ENCODE measurements at regions not wholly inside any gene's neighbourhood (a gene's known extent, or its start where the extent isn't known, plus 50 kb on each side); places are given as distances from the start of the nearest gene placed in this dataset.
"Not testable (repeated sequence)": the region's sequence is repeated elsewhere in the genome, so short reads cannot be mapped to it uniquely, and the experiment has no call there.

GRCh38 chr10:30540276-30540675, 89.3 kb downstream of the LYZL2 start:
- H3K4me1 ChIP-seq (ENCODE audit: insufficient read depth, low read length): peaks cover 8% of the 10 kb centered on the region
- TF ChIP-seq EZH2 (IDR thresholded peaks at IDR 0.05; ENCODE audit: borderline replicate concordance, low read depth, low read length, severe bottlenecking) (no peak), CTCF (IDR thresholded peaks at IDR 0.05; ENCODE audit: borderline replicate concordance, extremely low read depth, low read length, poor library complexity, severe bottlenecking) (no peak)
- no peak overlapping the region for H3K27ac ChIP-seq (ENCODE audit: low read length)
- no peak overlapping the region for H3K9ac ChIP-seq (ENCODE audit: low read depth, low read length)
- no peak overlapping the region for H2AFZ ChIP-seq (ENCODE audit: low read depth, low read length)
- H3K4me3 ChIP-seq (ENCODE audit: low read depth in 1 of 2, low read length in 2 of 2): no peak overlapping the region
- no peaks in the 10 kb centered on the region for H4K20me1 ChIP-seq (ENCODE audit: insufficient read depth, low read length)
- DNase-seq: no peak
- no peak for ATAC-seq (ENCODE audit: insufficient read depth, low read depth)
- H3K36me3 ChIP-seq (ENCODE audit: insufficient read depth, low read length): no peaks in the 10 kb centered on the region
- no peaks in the 10 kb centered on the region for H3K9me3 ChIP-seq (ENCODE audit: insufficient read depth, low read length, severe bottlenecking)
- no peaks in the 10 kb centered on the region for H3K27me3 ChIP-seq (ENCODE audit: insufficient read depth, low read length, poor library complexity)
- no peaks in the 10 kb centered on the region for H3K79me2 ChIP-seq (ENCODE audit: insufficient read depth, low read length)
- no peak overlapping the region for H3K4me2 ChIP-seq (ENCODE audit: insufficient read depth, low read length)

- H3K4me1 ChIP-seq (ENCODE audit: insufficient read depth, low read length): peaks cover 8% of the 10 kb centered on the region
- H3K9ac ChIP-seq (ENCODE audit: low read depth, low read length): no peak overlapping the region
- no peak overlapping the region for H3K27ac ChIP-seq (ENCODE audit: low read length)
- no peak for DNase-seq
- H3K4me3 ChIP-seq (ENCODE audit: low read depth in 1 of 2, low read length in 2 of 2): no peak overlapping the region
- no peak overlapping the region for H2AFZ ChIP-seq (ENCODE audit: low read depth, low read length)
- no peak for ATAC-seq (ENCODE audit: insufficient read depth, low read depth)
- H3K27me3 ChIP-seq (ENCODE audit: insufficient read depth, low read length, poor library complexity): no peaks in the 10 kb centered on the region
- no peaks in the 10 kb centered on the region for H3K79me2 ChIP-seq (ENCODE audit: insufficient read depth, low read length)
- no peaks in the 10 kb centered on the region for H4K20me1 ChIP-seq (ENCODE audit: insufficient read depth, low read length)
- H3K36me3 ChIP-seq (ENCODE audit: insufficient read depth, low read length): no peaks in the 10 kb centered on the region
- H3K4me2 ChIP-seq (ENCODE audit: insufficient read depth, low read length): no peak overlapping the region
- no peak for TF ChIP-seq CTCF (IDR thresholded peaks at IDR 0.05; ENCODE audit: borderline replicate concordance, extremely low read depth, low read length, poor library complexity, severe bottlenecking)
- no peak for TF ChIP-seq EZH2 (IDR thresholded peaks at IDR 0.05; ENCODE audit: borderline replicate concordance, low read depth, low read length, severe bottlenecking)
- H3K9me3 ChIP-seq (ENCODE audit: insufficient read depth, low read length, severe bottlenecking): no peaks in the 10 kb centered on the region
These were observed 91.5 kb downstream of the LYZL2 start for GRCh38 chr10:30538086-30538485.

- Histone ChIP-seq H3K4me3 (ENCODE audit: low read depth in 1 of 2, low read length in 2 of 2) (no peak overlapping the region), H2AFZ (ENCODE audit: low read depth, low read length) (no peak overlapping the region), H3K27ac (ENCODE audit: low read length) (no peak overlapping the region), H3K36me3 (ENCODE audit: insufficient read depth, low read length) (no peaks in the 10 kb centered on the region), H3K27me3 (ENCODE audit: insufficient read depth, low read length, poor library complexity) (no peaks in the 10 kb centered on the region), H3K79me2 (ENCODE audit: insufficient read depth, low read length) (no peaks in the 10 kb centered on the region), H3K9me3 (ENCODE audit: insufficient read depth, low read length, severe bottlenecking) (no peaks in the 10 kb centered on the region), H3K9ac (ENCODE audit: low read depth, low read length) (no peak overlapping the region), H4K20me1 (ENCODE audit: insufficient read depth, low read length) (no peaks in the 10 kb centered on the region), H3K4me1 (ENCODE audit: insufficient read depth, low read length) (peaks cover 8% of the 10 kb centered on the region), H3K4me2 (ENCODE audit: insufficient read depth, low read length) (no peak overlapping the region)
- TF ChIP-seq CTCF (IDR thresholded peaks at IDR 0.05; ENCODE audit: borderline replicate concordance, extremely low read depth, low read length, poor library complexity, severe bottlenecking): no peak
- TF ChIP-seq EZH2 (IDR thresholded peaks at IDR 0.05; ENCODE audit: borderline replicate concordance, low read depth, low read length, severe bottlenecking): no peak
- no peak for DNase-seq
- ATAC-seq (ENCODE audit: insufficient read depth, low read depth): no peak
These were observed 92.0 kb downstream of the LYZL2 start for GRCh38 chr10:30537586-30537985.

GRCh38 chr10:30537158-30537557, 92.4 kb downstream of the LYZL2 start:
- not testable (repeated sequence) for H2AFZ ChIP-seq (ENCODE audit: low read depth, low read length); H3K36me3 ChIP-seq (ENCODE audit: insufficient read depth, low read length); H3K9me3 ChIP-seq (ENCODE audit: insufficient read depth, low read length, severe bottlenecking); H3K27ac ChIP-seq (ENCODE audit: low read length); H3K4me3 ChIP-seq (ENCODE audit: low read depth in 1 of 2, low read length in 2 of 2); H3K4me2 ChIP-seq (ENCODE audit: insufficient read depth, low read length); ATAC-seq (ENCODE audit: insufficient read depth, low read depth); H3K9ac ChIP-seq (ENCODE audit: low read depth, low read length); H3K79me2 ChIP-seq (ENCODE audit: insufficient read depth, low read length); H3K27me3 ChIP-seq (ENCODE audit: insufficient read depth, low read length, poor library complexity); H4K20me1 ChIP-seq (ENCODE audit: insufficient read depth, low read length); H3K4me1 ChIP-seq (ENCODE audit: insufficient read depth, low read length); DNase-seq
